ENCODE measurements at regions not wholly inside any gene's neighbourhood (a gene's known extent, or its start where the extent isn't known, plus 50 kb on each side); places are given as distances from the start of the nearest gene placed in this dataset.

- TF ChIP-seq CTCF (IDR thresholded peaks at IDR 0.05): no peak
- no peak for TF ChIP-seq MAX (IDR thresholded peaks at IDR 0.05)
- no peak for TF ChIP-seq KDM1A (IDR thresholded peaks at IDR 0.05; ENCODE audit: low read depth)
- TF ChIP-seq ELK1 (IDR thresholded peaks at IDR 0.05; ENCODE audit: low read depth, low read length): no peak
- no peak for TF ChIP-seq HMGXB4 (CRISPR knock-in tag; IDR thresholded peaks at IDR 0.05; ENCODE audit: borderline replicate concordance)
- TF ChIP-seq POLR2A (IDR thresholded peaks at IDR 0.05; ENCODE audit: low read length): no peak
- no peak for TF ChIP-seq JUNB (IDR thresholded peaks at IDR 0.05)
- no peak for TF ChIP-seq RCOR1 (IDR thresholded peaks at IDR 0.05; ENCODE audit: low read depth, low read length)
- TF ChIP-seq EP300 (IDR thresholded peaks at IDR 0.05): no peak
- no peak for TF ChIP-seq SREBF2 (IDR thresholded peaks at IDR 0.05)
- no peak for TF ChIP-seq REST (IDR thresholded peaks at IDR 0.05)
- no peak for TF ChIP-seq USF2 (IDR thresholded peaks at IDR 0.05)
- no peak for TF ChIP-seq RNF2 (IDR thresholded peaks at IDR 0.05; ENCODE audit: borderline replicate concordance, low read depth)
Observed at GRCh38 chr9:117887383-117887782, 183.2 kb downstream of the TLR4 start.

Measured in A549 (cell line).